CD1c-positive myeloid dendritic cell (primary cell): ENCODE measurements at regions not wholly inside any gene's neighbourhood (a gene's known extent, or its start where the extent isn't known, plus 50 kb on each side); places are given as distances from the start of the nearest gene placed in this dataset.

Experiments used
- DNase-seq: peaks from one replicate; pipeline ENCODE4 v3.0.0-alpha.2; 2016; ENCODE audit errors: extremely low spot score

DNA sequence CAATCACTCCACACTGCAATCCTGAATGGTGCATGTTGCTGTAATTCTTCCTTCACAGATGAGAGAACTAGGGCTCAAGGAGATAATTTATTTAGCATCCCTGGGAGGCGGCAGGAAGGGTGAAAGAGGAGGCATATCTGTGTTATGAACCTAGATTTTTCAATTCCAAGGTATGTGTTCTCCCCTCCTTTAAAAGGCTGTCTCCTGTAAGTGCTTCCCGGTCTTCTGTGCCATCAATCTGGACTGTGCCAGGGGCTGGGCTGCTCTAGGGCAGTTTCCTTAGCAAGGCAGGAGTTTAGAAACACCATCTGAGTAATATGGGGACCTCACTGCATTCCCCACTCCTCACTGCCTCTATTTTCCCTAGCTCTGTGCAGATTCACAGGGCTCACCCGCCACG is 185.0 kb downstream of the RFC3 start:
- no peak for DNase-seq

GRCh38 chr13:34003656-34004055 is 185.7 kb downstream of the RFC3 start:
- no peak for DNase-seq

DNA sequence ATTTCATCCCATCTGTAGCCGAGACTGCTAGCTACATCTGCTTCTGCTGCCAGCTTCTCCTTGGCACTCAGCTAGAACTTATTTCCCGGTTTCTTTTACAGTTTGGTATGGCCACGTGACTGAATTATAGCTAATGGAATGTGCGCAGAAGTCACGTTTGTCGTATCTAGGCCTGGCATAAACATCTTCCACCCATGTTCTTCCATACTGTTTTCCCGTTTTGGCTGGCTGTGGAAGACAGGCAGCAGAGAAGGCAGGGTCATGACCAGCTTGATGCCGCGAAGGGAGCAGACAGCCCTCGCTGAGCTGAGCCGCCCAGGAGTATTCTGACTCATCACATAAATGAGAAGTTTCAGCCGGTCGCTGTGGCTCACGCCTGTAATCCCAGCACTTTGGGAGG is 186.7 kb downstream of the RFC3 start:
- no peak for DNase-seq

- DNase-seq: no peak
Measured at GRCh38 chr13:34006011-34006410, 188.1 kb downstream of the RFC3 start.

- no peak for DNase-seq
Measured at GRCh38 chr13:34011552-34012085, 193.7 kb downstream of the RFC3 start.

DNA sequence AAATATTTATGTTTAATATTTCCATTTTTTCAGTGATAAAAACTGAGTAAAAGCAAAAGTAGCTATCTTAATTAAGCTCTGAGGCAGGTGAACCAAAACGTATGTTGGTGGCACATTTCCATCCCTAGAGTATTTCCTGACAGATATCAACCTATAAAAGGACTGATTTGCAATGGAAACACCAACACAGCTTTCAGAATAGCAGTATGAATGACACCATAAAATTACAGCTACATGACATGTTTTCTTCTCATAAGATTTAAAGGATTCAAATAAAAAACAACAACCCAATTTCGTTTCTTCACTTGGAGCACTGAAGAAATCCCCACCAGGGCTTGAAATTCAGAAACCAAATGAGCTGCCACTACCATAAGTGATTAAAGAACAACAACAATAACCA is 194.4 kb downstream of the RFC3 start:
- no peak for DNase-seq

DNA sequence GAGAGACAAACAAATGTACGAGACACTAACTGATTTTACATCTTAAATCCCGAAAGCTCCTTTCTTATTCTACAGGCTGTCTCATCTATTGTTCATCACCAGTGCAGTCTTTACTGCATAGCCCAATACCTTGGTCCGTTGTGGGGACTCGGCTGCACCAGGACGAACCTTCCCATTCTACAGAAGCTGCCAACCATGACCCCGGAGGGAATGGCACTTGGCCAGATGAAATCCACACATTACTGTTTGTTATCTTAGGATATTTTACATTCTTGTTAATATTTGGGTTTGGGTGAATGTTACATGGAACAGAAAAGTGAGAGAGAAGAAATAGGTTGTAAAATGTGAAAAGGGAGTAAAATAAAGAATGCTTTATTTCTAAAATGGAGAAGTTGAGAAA is 195.1 kb downstream of the RFC3 start:
- DNase-seq: no peak

- no peak for DNase-seq
Measured at GRCh38 chr13:34017231-34017630, 199.3 kb downstream of the RFC3 start.

DNA sequence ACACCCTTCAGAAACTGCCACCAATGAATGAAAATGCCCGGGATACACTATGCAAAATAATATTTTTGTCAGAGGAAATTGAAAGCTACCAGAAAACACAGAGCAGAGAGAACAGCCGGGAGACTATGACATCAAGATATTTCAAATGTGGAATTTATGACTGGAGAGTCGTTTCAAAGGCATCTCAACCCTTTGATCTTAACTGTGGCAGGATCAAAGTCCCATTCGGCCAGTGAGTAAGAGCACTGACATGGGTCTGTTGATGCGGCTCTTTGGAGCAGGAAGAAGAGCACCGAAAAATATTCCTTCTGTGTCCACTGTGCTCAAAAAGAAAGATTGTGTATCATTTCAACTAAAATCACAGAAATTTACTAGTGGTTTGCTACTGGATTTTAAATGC is 201.9 kb downstream of the RFC3 start:
- no peak for DNase-seq

DNA sequence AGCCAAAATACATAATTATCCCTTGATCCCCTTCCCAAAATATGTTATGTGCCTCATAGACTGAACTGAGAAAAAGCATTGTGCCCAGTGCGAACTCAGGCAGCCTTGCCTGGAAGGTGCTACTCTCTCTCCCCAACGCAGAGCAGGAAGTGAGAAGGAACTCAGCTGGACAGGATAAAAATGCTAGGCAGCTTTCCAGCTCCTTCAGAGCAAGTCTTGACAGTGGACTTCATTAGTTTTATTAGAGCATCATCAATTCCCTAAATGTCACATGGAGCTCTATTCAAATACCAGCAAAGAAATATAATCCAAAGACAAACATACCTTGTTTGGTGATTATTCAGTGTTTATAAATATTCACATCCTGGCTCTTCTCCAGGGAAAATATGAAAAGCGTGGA is 202.4 kb downstream of the RFC3 start:
- DNase-seq: no peak

DNA sequence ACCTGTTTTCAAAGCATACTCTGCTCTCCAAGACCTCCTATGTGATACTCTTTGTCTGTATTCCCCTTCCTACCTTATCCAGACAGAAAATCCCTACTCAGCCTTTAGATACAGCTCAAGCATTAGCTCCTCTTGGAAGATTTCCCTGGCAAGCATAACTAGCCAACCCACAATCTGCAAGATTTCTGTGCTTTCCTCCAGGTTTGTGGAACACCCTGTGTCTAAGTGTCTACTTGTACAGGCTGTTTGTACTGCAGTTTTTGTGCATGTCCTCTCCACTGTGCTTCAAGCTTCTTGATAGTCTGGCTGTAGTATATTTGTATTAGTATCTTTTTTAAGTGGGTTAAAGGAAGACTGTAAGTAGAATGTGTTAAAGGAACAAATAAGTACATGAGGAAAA is 203.7 kb downstream of the RFC3 start:
- DNase-seq: no peak

GRCh38 chr13:34025746-34026145 is 207.8 kb downstream of the RFC3 start:
- DNase-seq: no peak

DNA sequence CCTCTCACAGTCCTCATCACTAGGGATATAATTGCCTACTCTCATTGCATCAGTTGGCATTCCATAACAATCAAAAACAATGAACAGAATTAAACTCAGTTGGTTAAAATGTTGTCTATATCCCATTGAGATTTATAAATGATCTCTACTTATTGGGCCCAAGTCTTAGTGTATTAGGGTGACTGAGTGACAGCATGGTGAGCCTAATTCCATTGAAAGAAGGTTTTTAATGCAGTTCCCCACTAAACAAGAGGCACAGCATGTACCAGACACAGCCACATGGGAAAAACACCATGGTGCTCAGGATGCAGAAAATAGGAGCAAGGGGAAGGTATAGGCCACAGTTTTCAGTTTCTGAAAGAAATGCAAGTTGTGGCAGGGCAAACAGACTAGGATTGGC is 208.4 kb downstream of the RFC3 start:
- DNase-seq: no peak

- DNase-seq: no peak
Measured at GRCh38 chr13:34028496-34029442, 210.8 kb downstream of the RFC3 start.

- DNase-seq: no peak
Measured at GRCh38 chr13:34030782-34031181, 212.8 kb downstream of the RFC3 start.

DNA sequence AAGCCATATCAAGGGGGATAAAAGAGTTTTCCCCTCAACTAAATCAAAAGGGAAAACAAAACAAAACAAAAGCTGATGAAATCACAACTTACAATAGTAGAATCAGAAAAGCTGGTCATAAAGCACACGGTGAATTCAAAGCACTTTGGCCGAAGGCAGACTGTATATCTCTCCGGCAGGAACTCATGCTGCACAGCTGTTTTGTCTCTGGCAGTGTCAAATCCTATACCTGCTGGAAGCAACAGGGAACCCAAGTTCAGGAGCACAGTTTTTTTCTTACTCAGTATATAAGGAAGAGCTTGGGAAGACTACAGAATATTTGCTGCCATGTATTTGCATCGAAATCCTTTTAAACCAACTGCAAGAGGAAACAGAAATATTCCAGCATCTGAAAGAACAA is 213.7 kb downstream of the RFC3 start:
- DNase-seq: no peak

DNA sequence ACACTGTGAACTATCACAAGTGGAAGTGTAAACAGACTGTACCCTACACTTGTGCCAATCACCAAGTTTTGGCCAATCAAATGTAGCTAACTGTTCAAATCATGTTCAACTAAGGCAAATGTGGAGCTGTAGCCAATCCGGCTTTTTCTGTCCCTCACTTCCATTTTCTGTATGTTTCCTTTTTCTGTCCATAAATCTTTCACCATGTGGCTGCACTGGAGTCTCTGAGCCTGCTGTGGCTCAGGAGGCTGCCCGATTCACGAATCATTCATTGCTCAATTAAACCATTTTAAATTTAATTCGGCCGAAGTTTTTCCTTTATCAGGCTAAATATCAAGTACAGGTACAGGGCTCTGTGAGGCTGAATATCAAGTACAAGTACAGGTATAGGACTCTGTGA is 216.5 kb downstream of the RFC3 start:
- DNase-seq: no peak

GRCh38 chr13:34035178-34035577 is 217.2 kb downstream of the RFC3 start:
- no peak for DNase-seq

DNA sequence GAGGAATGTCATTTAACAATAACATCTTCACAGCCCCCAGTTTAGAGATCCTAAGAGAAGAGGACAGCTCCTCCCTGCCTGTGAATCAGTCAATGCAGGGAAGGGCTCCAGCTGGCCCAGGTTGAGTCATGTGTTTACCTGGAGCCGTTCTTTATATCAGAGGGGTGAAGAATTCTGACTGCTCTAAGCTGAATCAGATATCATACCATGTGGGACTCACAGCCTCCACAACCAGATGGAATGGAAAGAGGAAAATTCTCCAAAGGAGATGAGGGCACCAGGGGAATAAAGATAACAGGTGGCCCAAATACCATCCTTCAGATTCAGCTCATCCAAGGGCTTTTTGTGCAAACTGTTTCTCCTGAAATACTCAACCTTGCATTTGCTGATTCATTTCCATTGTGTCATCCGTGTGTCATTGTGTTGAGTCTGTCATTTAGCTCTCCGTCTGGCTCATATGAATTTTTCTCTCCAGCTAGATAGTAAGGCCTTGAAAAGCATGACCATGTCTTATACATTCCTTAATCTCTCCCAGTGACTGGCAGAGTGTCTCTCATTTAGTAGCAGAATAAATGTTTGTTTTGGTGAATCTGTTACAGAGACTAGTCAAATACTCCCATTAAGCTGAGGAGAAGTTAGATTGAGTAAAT is 217.9 kb downstream of the RFC3 start:
- DNase-seq: no peak

- DNase-seq: no peak
Measured at GRCh38 chr13:34037636-34038540, 219.9 kb downstream of the RFC3 start.

DNA sequence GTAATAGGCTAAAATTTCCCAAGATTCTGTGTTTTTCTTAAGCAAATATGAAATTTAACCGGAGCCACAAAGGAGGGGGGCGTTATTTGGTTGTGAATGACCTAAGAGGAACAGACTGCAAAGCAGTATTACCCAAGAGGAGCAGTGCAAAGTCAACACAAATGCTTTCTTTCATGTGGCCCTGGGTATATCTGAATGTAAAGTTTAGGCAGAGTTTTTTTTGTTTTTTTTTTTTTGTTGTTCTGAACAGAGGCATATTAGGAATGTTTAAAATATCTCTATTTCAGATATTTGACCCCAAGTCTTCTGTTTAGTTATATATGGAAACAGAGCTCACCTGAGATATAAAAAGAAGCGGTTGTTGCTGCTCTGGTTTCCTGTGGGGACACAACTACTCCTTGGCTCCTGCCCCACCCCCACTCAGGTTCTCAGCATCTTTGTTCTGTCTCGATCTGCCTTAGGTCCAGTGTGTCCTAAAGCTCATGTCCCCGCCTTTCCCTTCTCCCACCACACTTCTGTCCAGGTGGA is 220.7 kb downstream of the RFC3 start:
- DNase-seq: no peak

DNA sequence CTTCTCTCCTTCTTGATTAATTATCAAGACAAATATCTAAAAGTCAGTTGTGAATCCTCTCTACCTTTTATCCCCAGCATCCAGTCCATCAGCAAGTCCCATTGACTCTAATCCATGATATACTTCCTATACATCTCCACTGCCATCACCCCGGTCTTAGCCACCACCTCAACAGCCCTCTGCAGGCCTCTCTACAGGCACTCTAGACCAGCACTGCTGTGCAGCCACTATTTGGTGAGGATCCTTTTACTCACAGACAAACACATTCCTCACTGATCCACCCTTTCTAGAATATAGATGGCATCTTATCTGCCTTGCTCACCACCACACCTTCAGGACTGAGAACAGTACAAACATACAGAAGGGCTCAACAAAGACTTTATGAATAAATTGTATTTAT is 221.7 kb downstream of the RFC3 start:
- no peak for DNase-seq
